ENCODE measurements at regions not wholly inside any gene's neighbourhood (a gene's known extent, or its start where the extent isn't known, plus 50 kb on each side); places are given as distances from the start of the nearest gene placed in this dataset.

- TF ChIP-seq CTCF (optimal IDR thresholded peaks at IDR 0.05 in 1 of 3, IDR thresholded peaks at IDR 0.05 in 1 of 3, conservative IDR thresholded peaks at IDR 0.05 in 1 of 3; ENCODE audit: extremely low read depth in 1 of 3, insufficient read depth in 2 of 3, low read length in 3 of 3) (no peak), EZH2 (IDR thresholded peaks at IDR 0.05; ENCODE audit: low read length) (no peak)
Observed at GRCh38 chr7:32385316-32385956, 104.7 kb downstream of the LSM5 start.
